ENCODE measurements at regions not wholly inside any gene's neighbourhood (a gene's known extent, or its start where the extent isn't known, plus 50 kb on each side); places are given as distances from the start of the nearest gene placed in this dataset.

DNA sequence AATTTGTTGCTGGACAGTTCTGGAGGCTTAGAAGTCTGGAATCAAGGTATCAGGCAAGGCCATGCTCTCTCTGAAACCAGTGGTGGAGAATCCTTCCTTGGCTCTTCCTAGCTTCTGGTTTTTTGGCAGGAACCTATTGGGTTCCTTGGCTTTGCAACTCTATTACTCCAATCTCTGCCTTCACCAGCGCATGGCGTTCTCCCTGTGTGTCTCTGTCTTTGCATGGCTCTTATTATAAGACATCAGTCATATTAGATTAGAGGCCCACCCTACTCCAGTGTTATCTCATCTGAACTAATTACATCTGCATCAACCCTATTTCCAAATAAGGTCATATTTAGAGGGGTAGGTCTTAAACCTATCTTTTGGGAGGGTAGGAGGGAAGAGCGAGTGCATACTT, 358.1 kb upstream of the RARB start:
- no peak for DNase-seq (ENCODE audit: low read depth in 3 of 3, low spot score in 2 of 3)

DNA sequence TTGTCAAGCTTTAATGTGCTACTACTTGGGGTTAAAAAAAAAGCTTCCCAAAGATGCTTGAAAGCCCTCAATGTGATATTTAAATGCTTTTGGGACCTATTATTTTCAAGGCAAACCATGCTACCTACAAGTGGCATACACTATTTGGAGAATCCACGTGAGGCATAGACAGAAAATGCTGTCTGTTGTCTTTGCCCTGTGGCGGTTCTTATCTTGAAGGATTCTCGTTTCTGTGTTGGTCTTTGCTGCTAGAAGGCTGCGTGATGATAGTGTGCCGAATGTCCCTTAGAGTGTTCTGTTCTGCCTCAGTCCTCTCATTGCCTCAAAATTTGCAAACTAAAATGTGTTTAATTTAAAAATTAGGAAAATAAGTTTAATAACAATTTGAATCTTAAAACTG, 356.2 kb upstream of the RARB start:
- no peak for DNase-seq (ENCODE audit: low read depth in 3 of 3, low spot score in 2 of 3)

DNA sequence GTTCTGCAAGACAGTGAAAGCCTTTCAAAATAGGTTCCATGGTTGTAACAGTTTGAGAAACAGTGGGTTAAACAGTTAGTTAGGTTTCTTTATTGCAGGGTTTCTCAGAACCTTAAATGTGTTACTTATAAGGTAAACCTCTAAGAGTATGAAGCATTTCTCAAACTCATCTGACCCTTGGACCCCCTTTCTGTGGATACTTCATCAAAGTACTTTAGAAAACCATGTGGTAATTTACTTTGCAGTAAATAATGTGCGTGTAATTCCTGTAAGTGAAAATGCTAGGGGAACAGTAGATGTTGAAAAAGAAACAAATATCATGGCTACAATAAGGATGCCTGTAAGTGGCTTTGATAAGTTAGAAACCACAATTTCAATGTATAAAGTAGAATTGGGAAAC, 354.6 kb upstream of the RARB start:
- DNase-seq (ENCODE audit: low read depth in 3 of 3, low spot score in 2 of 3), result no peak

GRCh38 chr3:25074149-25074548, 353.9 kb upstream of the RARB start:
- no peak for DNase-seq (ENCODE audit: low read depth in 3 of 3, low spot score in 2 of 3)

- DNase-seq (ENCODE audit: low read depth in 3 of 3, low spot score in 2 of 3), result no peak
Measured at GRCh38 chr3:25080461-25080860, 347.6 kb upstream of the RARB start.

- no peak for DNase-seq (ENCODE audit: low read depth in 3 of 3, low spot score in 2 of 3)
Measured at GRCh38 chr3:25084016-25084415, 344.0 kb upstream of the RARB start.

DNA sequence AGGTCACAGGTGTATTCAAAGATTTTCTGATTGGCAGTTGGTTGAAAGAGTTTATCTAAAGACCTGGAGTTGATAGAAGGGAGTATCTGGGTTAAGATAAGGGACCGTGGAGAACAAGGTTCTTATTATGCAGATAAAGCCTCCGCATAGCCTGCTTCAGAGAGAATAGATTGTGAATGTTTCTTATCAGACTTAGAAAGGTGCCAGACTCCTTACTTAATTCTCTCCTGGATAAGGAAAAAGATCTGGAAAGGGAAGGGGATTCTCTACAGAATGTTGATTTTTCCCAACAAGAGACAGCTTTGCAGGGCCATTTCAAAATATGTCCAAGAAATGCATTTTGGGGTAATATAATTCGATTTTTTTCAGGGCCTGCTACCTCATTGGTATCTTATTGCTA, 341.3 kb upstream of the RARB start:
- DNase-seq (ENCODE audit: low read depth in 3 of 3, low spot score in 2 of 3), result no peak

GRCh38 chr3:25088284-25088683, 339.8 kb upstream of the RARB start:
- DNase-seq (ENCODE audit: low read depth in 3 of 3, low spot score in 2 of 3), result no peak

DNA sequence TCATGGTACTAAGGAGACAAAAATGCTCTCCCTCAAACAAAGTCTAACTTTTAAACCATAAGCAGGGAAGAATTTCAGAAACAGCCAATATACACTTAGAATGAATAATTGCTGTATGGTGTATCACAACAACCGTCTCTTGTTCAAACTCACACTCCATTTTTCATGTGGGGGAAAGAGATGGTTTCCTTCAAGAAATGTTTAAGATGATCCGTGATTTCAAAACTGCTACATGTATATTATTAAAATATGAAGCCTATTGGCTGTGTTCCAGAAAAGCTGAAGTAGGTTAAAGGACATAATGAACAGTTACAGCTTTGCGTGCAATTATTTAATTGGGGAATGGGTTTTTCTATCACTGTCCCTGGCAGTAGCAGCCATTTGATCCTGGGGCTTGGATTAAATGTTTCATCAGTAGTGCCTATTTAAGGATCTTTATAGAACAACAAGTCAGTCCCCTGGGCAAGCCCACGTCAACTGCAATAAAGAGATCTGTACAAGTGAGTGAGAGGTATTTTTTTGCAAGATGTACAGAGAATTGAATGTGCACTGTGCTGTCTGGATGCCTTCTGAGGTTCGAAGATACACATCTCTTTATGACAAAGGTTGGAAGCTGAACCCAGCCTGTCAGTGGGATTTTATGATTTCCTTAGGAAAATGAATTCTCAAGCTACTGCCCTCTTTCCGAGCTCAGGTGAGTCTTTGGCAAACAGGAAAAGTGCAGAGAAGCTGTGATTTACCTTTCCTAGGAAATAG, 337.2 kb upstream of the RARB start:
- DNase-seq (ENCODE audit: low read depth in 3 of 3, low spot score in 2 of 3), result no peak

DNA sequence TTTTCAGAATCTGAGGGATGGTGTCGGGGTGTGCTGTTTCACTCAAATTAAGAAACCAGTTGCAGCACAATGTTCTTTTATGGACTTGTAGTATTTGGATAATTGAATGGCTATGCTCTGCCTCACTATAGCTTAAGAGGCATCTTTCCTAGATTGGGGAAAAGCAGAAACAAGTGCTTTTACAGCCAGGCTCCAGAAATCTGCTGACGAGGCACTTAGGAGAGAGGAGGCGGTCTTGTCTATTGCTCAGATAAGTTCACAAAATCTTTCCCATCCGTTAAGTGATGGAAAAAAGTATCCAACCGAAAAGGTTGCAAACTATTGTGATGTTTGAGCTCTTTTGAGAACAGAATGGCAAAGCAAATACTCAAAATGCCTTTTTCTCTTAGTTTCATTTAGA, 336.1 kb upstream of the RARB start:
- no peak for DNase-seq (ENCODE audit: low read depth in 3 of 3, low spot score in 2 of 3)

DNA sequence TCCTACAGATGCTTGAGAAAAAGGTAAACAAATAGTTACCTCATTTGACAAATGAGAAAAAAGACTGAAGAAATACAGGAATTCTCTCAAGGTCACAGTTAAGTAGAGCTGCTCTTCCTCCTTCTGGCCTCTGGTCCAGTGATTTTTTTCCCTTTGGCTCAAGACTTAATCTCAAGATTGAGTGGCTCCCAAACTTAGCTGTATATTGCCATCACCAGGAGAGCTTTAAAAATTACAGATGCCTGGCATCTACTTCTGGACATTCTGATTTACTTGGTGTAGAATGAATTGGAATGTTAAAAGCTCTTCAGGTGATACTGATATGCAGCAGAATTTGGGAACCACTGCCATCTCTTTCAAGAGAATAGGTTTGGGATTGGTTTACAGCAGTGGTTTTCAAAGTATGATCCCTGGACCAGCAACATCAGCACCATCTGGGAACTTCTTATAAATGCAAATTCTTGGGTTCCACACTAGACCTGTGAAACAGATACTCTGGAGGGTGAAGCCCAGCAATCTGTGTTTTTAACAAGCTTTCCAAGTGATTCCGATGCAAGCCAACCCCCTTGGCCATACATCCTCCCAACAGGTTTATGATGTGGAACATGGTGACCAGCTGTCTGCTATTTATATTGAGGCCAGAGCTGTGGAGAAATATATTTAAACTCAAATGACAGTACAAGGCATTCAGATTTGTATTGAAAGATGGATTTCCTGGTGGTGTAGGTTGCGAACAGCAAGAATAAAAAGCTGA, 333.0 kb upstream of the RARB start:
- no peak for DNase-seq (ENCODE audit: low read depth in 3 of 3, low spot score in 2 of 3)

DNA sequence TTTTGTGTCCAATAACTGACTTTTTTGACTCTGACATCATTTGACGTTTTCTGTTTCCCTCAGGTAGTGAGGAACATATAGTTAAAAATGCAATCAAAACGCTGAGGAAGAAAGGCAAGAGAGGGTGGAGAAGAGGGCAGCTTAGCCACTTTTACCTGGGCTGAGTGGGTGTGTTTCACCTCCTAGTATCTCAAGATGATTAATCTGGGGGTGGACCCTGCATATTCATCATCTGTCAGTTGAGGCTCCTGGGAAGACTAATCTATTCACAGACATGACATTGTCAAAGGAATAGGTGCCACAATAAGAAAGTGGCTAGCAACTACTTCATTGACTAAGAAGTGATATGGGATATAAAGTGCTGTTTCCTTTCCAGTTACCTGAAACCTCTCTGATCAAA, 331.5 kb upstream of the RARB start:
- DNase-seq (ENCODE audit: low read depth in 3 of 3, low spot score in 2 of 3), result no peak

GRCh38 chr3:25097023-25097422, 331.0 kb upstream of the RARB start:
- DNase-seq (ENCODE audit: low read depth in 3 of 3, low spot score in 2 of 3), result no peak

- DNase-seq (ENCODE audit: low read depth in 3 of 3, low spot score in 2 of 3), result no peak
Measured at GRCh38 chr3:25099666-25100065, 328.4 kb upstream of the RARB start.

DNA sequence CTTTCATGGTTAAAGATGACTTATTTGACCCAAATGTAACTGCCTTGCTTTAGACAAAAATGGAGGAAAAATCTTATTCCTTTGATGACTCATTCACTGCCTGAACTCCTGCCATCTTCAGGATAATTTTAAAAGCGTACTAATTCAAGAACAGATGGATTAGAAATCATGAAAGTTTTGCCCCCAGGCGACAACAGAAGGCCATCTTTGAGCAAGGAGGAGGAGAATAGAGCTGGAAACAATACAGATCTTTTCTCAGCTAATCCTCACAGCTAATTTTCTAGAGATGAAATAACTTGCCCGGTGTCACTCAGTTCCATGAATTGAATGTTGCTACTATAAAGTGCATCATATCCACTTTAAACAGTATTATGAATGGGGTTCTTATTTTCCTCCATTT, 324.7 kb upstream of the RARB start:
- DNase-seq (ENCODE audit: low read depth in 3 of 3, low spot score in 2 of 3), result no peak

DNA sequence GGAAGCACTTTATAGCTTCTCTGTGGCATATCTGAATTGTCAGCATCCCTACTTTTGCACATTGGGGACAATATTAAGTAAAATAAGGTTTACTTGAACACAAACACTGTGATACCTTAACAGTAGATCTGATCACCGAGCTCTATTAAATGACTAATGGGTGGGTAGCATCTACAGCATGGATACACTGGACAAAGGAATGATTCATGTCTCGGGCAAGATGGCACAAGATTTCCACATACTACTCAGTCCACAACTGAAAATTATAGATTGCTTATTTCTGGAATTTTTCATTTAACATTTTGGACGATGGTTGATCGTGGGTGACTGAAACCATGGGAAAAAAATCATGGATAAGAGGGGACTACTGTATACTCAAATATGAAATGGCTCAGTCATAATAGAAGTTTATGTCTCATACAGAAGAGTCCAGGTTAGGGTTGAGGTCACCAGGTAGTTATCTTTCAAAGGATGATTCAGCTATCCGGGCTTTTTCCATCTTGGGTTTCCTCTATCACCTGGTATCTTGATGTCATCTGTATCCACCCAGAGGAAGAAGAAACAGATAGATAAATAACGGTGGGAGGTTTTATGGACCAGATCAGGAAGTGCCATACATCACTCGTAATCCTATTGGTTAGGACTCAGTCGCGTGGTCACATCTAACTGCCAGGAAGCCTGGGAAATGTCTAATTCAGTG, 320.0 kb upstream of the RARB start:
- DNase-seq (ENCODE audit: low read depth in 3 of 3, low spot score in 2 of 3), result no peak

GRCh38 chr3:25110642-25111041, 317.4 kb upstream of the RARB start:
- DNase-seq (ENCODE audit: low read depth in 3 of 3, low spot score in 2 of 3), result no peak

DNA sequence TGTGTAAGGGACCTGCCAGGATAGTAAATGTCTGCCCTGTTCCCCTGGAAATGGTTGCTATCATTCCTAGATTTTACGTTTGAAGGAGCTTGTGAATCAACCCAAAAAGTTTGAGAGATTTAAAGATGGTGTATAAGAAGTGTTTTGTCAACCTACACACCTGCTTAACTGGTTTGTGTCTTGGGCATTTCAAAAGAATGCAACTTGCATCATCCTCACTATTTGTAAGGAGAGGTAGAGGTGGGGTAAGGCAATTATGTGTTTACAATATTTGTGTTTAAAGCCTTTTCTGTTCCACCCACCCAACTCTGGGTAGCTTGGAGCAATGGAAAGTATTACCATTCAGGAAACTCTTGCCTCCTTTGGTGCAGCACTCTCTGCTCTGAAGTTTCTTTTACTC, 314.2 kb upstream of the RARB start:
- DNase-seq (ENCODE audit: low read depth in 3 of 3, low spot score in 2 of 3), result no peak

DNA sequence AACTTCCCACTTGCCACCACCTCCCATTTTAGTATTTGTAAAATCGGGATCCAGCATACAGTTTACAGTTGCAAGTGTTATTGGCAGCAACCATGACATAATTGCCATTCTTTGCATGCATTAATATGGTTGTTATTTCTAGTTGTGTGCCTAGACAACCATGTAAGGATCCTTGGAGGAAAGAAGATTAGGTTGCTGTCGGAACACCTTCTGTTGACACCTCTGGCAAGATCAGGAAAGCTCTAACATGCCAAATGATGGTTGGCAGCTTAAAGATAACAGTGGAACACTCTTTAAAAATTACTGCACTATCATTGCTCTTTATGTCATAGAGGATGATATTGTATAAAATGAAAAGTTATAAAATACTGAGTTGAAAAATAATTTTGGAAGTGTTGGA, 313.5 kb upstream of the RARB start:
- no peak for DNase-seq (ENCODE audit: low read depth in 3 of 3, low spot score in 2 of 3)

DNA sequence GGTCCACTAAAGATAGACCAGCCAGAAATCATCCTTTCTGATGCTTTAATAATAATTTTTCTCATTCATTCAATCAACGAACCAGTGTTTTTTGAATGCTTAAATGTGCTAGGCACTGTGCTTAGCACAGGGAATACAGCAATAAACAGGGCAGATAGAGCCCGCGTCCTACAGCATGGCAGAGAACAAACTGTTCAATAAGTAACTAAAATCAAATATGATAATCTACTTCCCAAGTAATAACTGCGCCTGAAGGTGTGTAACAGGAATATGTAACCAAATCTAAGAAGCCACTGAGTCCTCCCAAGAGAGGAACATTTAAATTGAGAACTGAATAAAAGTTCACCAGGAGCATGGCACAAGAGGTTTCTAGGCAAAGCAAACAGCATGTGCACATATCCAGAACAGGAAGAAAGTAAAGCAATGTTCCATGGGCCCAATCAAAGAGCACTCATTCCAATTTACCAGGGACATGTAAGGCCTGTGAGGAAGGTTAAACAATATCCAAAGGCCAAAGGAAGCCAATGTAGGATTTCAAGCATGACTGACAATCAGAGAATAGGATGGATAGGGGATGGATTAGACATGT, 311.0 kb upstream of the RARB start:
- DNase-seq (ENCODE audit: low read depth in 3 of 3, low spot score in 2 of 3), result no peak

DNA sequence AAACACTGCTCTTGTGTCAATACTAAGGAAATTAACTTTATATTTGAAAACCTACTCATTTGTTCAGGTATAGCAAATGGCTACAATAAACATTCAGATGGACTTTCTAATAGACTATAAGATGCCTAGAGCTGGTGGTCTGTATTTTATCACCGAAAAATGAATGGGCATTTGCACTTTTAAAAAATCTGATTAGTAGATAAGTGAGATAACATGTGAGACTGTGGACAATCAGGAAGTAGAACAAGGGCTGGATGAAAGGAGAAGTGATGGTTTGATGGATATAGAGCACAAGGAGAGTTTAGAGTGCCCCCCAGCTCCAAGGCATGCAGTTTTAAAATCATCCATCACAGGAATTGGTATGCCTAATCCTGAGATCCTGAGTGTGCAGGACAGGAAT, 308.4 kb upstream of the RARB start:
- no peak for DNase-seq (ENCODE audit: low read depth in 3 of 3, low spot score in 2 of 3)

GRCh38 chr3:25120665-25121064, 307.4 kb upstream of the RARB start:
- no peak for DNase-seq (ENCODE audit: low read depth in 3 of 3, low spot score in 2 of 3)
